NCI-H510A treated with DMSO at 0.1 percent for 48 hours (cell line): ENCODE measurements at regions not wholly inside any gene's neighbourhood (a gene's known extent, or its start where the extent isn't known, plus 50 kb on each side); places are given as distances from the start of the nearest gene placed in this dataset.
"Not testable (repeated sequence)": the region's sequence is repeated elsewhere in the genome, so short reads cannot be mapped to it uniquely, and the experiment has no call there.

ENCODE experiments used
- DNase-seq: peaks from one replicate; lab custom pipeline; 2025; lab: John Stamatoyannopoulos, UW

DNA sequence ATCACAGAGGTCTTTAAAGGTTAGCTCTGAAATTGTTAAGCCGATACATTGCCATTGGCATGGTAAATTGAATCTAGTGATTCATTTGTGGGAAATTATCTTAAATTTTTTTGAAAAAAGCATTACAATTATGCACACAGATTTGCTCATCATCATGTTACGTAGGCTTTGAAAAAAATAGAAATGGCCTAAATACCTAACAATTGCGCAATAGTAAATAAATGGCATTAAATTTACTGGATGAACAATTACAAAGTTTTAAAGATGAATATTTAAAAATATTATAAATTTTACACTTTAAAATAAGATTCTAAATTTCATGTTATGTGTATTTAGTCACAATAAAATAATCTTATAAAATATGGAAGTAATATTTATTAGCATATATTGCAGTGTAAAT is 171.3 kb downstream of the RPRM start:
- DNase-seq: no peak

DNA sequence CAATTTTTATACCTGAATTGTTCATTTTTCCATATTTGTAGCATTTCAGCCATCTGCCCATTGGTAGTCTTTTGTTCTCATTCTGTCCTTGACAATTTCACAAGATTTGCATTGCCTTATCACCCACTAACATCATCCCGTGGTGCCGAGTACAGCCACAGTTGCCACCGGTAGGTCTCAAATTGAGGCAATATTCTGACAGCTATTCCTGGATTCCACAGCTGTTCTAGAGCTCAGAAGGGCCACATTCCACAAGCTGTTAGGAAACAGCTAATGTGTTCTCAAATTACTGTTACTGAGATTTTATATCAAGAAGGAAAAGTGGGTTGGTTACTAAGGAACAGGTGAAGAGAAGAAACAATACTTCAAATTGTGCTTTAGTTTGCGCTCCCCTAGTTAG is 178.8 kb downstream of the RPRM start:
- DNase-seq: no peak

DNA sequence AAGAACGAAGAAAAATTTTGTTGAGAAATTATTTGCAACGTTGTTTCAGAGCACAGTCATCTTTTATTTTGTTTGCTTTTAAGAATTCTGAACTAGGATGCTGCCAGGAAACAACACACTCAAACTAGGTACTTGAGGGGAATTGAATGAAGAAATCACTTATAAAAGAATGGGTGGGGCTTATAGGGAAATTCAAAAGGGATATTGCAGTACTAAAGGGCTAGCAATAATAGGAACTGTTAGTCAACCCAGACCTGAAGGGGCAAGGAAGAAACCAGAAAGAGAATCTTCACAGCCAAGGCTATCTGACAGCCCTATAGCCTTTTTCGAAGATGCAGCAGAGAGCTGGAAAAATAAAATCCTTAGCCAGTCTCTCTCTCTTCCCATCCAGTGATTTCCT is 179.3 kb downstream of the RPRM start:
- DNase-seq: no peak

DNA sequence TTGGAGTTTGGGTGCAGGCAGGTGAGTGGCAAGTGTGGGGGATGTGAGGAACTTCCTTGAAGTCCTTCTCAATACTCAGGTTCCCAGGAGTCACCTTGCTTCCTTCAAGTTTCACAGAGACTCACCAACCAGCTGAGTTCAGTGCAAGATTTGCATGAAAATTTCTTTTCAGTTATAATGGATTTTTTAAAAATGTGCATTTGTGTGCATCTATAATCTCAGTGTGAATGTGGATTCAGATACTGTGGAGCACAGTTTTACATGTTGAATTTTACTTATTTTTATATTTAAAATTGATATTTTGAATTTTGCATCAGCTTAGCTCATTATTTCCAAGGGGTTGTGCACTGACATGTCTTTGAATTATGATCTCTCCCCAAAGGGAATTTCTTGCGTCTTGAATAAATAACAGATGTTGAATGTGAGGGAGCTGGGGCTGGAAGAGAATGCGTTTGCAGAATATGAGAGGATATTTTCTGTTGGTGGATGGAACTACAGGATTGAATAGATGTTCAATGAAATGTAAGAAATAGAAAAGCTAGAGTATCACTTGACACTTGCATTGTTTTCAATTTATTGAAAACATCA is 184.3 kb downstream of the RPRM start:
- DNase-seq: no peak

DNA sequence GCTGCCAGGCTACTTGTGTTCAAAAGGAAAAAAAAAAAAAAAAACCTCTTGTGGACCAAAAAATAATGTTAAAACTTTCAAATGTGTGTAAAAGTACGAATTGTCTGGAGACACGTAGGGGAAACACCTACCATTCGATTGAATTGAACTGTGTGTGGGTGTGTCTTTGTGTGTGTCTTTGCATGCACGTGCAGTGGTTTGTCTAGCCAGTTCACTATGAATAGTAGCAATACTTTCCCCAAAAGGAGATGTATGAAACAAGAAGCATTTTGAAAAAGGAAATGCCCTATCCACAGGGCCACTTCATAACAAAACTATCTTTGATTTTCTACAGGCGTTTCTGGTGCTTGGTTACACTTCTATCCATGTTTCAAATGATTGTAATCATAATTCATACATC is 186.8 kb downstream of the RPRM start:
- no peak for DNase-seq

DNA sequence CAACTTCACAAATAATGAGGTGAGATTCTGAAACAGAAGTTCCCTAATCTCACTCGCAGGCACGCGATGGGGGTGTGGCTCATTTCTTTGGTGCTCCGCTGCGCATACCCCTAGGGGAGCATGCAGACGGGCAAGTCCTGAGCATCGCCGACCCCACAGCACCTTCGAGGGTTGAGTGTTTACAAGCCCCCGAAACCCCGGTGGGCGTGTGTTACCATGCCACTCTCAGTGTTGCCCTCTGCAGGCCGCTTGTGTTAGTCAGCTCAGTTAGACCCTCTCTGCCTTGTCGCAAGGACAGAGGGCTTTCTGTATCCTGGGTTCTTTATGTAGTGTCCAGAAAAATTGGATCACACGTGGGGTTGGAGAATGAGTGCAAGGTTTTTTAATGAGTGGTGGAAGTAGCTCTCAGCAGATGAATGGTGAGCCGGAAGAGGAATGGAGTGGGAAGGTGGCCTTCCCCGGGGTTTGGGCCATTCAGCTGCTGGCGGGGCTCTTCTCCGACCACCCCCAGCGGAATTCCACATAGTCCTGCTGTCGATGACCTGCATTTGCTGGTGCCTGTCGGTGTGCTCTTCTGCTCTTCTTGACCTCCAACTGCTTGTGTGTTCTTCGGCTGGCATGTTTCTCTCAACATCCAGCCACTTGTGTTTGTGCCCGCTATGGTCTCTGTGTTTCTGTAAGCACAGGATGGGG is 191.3 kb downstream of the RPRM start:
- DNase-seq: no peak

DNA sequence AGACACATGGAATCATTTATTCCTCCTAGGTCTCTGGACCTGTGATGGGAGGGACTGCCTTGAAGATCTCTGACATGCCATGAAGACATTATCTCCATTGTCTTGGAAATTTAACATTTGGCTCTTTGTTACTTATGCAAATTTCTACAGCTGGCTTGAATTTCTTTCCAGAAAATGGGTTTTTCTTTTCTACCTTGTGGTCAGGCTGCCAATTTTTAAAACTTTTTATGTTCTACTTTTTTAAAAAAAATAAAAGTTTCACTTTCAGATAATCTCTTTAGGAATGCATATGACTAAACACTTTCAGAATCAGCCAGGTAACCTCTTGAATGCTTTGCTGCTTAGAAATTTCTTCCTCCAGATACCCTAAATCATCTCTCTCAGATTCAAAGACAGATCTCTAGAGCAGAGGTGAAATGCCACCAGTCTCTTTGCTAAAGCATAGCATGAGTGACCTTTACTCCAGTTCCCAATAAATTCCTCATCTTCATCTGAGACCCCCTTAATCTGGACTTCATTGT is 209.6 kb downstream of the RPRM start:
- DNase-seq: no peak

DNA sequence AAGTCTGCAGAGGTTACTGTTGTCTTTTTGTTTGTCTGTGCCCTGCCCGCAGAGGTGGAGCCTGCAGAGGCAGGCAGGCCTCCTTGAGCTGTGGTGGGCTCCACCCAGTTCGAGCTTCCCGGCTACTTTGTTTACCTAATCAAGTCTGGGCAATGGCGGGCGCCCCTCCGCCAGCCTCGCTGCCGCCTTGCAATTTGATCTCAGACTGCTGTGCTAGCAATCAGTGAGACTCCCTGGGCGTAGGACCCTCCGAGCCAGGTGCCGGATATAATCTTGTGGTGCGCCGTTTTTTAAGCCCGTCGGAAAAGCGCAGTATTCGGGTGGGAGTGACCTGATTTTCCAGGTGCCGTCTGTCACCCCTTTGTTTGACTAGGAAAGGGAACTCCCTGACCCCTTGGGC is 221.7 kb downstream of the RPRM start:
- DNase-seq: not testable (repeated sequence)

DNA sequence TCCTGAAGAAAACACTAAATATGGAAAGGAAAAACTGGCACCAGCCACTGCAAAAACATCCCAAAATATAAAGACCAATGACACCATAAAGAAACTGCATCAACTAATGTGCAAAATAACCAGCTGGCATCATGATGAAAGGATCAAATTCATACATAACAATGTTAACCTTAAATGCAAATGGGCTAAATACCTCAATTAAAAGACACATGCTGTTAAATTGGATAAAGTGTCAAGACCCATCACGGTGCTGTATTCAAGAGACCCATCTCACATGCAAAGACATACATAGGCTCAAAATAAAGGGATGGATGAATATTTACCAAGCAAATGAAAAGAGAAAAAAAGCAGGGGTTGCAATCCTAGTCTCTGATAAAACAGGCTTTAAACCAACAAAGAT is 231.9 kb downstream of the RPRM start:
- DNase-seq: not testable (repeated sequence)

DNA sequence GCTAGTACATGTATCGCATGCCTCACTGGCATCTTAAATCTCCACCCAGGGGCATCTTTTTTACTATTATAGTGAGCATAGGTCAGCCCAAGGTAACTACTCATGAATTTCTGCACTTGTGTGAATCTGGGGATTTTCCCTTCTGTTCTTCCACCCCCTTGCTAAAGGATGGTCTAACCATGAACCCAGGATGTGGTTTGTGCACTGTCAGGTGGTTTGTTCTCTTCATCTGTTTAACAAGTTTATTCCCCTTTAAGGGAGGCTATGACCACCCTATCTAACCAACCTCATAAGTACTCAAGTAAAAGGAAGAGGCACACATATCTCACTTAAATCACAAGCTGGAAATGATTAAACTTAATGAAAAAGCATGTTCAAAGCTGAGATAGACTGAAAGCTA is 243.0 kb downstream of the RPRM start:
- DNase-seq: no peak

DNA sequence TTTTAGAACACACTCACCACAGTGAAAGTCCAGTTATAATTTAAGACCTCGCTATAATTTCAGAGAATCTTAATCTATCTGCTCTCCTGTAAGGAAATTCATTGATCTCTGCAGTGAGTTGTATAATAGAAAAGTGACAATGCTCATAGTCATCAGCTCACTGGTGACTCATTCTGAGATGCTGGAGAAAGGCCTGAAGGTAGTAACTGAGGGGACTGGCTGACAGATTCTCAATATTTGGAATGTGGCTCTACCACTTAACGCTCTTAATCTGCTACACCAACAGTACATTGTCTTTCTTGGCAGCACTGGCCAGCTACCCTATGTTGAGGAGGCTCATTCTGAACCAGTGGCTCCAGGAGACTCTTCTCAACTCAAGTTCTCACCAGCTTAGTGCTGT is 246.1 kb downstream of the RPRM start:
- no peak for DNase-seq

DNA sequence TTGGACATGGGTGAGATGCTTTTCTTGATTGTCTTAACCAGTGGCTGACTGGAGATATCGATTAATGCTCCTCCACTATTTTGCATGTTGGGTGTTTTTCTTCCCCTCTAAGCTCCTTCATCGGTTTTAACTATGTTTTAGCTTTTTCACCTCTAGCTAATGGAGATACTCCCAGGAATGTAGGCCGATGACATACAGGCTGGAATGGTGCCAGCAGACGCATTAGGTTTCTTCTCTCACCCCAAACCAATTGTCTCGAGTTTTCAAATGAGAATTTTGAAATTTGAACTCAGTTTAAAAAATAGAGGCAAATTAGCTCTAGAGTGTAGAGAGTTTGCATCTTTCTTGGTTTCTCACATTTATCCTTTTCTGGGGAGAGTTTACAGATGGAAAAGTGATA is 247.6 kb downstream of the RPRM start:
- DNase-seq: no peak

DNA sequence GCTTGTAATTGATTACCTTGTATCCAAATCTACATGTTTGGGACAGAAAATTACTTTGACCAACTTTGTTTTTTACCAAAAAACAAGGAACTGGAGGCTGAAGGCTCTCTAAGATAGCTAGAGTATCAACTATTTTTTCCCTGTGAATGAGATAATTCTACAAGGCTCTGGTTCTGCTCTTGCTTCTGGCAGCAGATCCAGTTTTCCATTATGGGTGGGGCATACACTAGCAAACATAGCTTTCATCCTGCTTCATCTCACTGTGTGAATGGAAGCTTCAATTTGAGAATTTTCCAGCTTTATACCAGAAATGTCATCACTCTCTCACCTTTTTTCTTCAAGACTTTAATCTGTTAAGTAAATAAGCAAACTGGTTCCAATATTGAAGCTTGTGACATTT is 249.7 kb downstream of the RPRM start:
- no peak for DNase-seq

DNA sequence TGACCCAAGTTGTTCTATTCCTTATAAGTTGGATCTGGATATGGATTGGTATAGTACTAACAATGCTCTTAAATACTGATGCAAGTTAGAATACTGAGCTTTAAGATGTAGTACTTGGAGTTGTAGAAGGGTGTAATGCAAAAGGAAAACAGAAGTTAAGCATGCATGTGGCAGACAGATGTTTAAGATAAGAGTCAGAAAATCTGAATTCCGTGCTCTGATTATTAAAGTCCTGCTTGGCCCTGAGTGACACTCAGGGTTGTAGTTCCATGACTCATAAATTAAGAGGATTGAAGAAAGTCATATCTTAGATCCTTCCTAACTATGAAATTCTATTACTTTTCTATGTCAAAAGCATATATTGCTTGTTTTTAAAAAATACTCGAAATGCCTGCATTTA is 250.6 kb downstream of the RPRM start:
- no peak for DNase-seq

DNA sequence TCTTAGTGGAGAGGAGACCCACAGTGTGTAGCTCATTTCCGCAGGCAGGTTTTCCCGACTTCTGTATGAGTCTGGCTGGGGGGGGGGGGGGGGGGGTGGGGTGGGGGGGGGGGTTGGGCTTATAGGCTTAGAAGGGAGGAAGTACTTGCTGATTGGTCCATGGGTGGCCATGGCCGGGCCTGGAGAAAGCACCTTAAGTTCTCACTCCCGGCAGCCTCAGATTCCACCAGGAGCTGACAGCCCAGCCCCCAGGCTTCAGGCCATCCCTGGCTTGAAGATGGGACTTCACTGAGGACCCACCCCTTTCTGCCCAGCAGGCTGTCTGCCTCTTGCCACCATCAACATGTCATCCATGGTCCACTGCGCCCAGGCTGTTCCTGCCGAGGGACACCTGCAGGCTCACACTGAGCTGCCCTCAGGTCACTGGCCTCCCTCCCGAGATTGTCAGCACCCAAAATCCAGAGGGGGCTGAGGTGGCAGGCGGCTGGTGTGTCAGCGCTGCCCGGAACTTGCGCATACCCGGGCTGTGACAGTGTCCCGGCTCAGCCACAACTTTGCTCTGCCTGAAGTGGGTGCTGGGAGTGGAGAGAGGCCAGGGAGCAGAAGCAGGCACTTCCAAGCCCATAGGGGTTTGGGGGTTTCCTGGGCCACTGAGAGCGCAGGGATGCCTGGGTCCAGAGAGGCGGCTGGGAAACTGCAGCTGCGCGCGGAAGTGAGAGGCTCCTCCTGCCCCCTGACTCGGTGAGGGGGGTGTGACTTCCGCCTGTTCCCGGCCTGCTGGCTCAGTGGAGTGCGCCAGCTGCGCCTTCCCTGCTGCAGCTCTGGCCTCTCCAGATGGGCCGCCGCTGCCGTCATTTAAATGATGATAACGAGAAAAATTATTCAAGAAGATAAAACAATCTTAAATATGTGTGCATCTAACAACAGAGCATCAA is 256.1 kb downstream of the RPRM start:
- DNase-seq: peak; percentile 40

DNA sequence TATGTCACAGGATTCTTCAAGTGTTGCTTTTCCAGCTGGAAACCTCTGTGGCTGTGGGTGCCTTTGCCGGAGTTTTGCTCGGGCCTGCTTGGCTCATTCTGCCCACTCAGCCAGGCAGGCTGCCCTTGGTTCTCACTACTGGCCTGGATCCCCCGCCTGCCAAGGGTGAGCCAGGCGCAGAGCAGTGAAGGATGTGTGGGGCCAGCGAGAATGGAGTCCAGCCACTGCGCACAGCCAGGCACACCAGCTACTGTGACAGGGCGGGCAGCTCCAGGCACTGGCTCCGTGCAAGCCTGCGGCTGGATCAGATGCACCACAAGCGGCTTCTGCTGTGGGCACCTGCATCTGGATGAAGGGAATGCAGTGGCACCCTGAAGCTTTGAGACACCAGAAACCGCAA is 257.1 kb downstream of the RPRM start:
- DNase-seq: no peak

DNA sequence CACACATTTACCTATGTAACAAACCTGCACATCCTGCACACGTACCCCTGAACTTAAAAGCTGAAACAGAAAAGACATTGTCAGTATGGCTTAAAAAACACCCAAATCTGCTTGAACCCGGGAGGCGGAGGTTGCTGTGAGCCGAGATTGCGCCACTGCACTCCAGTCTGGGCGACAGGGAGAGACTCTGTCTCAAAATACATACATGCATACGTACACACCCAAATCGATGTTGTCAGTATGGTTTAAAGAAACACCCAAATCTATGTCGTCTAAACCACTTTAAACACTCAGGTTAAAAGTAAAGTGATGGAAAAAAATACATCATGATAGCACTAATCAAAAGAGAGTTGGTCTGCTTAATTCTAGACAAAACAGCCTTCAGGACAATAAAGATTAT is 257.5 kb downstream of the RPRM start:
- no peak for DNase-seq

DNA sequence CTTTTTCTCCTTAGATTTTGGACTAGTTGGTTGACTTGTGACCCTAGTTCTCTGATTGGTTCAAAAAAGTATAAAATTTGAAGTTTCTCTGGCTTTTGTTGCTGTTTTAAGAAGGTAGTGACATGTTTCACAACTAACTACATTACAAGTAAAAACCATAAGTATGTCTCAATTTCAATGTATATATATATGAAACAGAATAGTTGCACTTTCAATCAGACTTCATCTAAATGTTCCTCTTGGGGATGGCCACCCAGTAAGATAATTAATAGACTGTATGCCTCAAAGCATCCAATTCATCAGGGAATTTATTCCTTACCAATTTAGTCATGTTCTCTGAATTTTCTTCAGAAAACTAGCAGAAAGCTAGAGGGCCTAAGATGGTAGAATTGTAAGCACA is 259.7 kb downstream of the RPRM start:
- DNase-seq: no peak

DNA sequence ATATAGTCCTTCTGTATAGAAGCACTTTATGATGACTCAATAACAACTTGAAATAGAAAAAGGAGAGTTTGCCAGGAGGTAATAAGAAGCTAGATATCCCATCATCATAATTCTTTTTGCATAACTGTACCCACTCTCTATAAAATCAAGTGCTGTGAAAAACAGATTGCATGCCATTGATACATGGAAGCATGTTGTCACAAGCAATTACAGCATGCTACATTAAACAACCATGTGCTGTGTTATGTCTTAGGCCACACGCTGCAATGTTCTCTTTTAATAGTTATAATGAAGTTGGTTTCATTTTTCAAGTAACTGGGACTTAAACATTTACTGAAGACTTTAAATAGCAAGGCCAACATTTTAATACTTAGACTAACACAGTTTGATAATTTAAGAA is 264.2 kb downstream of the RPRM start:
- DNase-seq: no peak

DNA sequence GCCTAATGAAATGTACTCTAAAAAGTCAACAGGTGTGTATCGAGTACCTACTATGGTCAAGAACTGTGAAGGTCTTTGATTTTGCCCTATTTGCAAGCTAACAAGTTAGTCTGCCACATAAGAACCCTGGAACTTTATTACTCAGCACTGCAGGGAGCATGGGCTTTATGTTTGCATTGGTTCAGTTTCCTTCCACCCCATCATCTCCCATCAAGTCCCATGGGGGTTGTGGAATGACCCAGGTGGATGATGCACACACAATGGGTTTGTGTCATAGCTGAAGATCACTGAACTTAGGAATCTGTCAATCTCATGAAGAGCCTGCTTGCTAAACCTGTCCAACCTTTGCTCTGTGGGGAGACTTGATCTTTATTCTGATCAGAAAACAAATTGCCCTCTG is 265.5 kb downstream of the RPRM start:
- no peak for DNase-seq

DNA sequence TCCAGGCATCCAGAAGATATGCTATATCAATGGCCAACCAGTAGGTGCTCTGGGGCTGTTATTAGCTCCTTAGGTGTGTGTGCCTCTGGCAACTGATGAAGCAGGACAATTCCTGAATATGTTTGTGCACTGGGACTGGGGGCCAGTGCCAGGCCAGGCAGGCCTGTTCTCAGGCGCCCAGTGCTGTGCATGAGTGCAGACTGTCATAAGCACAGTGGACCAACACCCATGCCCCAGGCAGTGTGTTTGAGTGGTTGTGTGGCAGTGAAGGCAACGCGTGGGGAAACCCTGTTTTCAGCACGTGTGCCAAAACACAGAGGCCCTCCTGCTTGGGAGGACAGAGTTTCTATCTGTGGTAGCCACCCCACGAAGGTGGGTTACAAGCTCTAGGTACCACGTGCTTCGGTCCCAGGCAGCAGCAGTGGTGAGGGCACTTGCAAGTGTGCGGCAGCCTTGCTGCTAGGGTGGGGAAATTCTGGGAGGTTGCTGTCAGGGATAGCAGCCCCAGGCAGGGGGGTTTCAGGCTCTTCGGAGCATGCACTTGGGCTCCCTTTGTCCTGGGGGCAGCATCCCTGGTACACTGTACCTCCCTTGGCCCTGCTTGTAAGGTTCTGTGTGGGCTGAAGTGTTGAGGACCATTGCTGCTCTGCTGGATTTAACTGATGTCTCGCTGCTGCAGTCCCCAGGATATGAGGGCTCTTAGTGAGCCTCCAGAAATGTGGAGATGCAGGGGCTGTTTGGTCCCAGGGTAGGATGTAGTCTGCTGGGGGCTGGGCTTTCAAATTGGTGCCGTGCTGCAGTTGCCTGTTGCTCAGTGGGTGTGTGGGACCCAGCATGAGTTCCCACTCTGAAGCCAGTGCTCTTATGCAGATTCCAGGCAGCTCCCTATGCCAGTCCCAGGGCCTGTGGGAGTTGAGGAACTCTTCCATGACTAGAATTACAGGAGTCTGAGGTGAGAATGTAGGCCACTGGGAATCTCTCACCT is 280.9 kb downstream of the RPRM start:
- no peak for DNase-seq
